D721Med (cell line): ENCODE measurements at regions not wholly inside any gene's neighbourhood (a gene's known extent, or its start where the extent isn't known, plus 50 kb on each side); places are given as distances from the start of the nearest gene placed in this dataset.
"Not testable (repeated sequence)": the region's sequence is repeated elsewhere in the genome, so short reads cannot be mapped to it uniquely, and the experiment has no call there.

Experiments
- DNase-seq: peaks from one replicate; pipeline ENCODE4 v3.0.0; 2011; ENCODE audit warnings: low spot score; ENCODE audit not compliant: insufficient read length
- FAIRE-seq: peaks from 2 replicates; lab custom pipeline; 2011; peaks lifted over from hg19 to GRCh38; lab: Jason Lieb, UNC
- CTCF ChIP-seq: IDR thresholded peaks from 2 replicates; pipeline ENCODE4 v1.5.1; 2012; ENCODE audit warnings: mild to moderate bottlenecking, control low read depth; ENCODE audit not compliant: insufficient read depth; ENCODE audit errors: missing control alignments

DNA sequence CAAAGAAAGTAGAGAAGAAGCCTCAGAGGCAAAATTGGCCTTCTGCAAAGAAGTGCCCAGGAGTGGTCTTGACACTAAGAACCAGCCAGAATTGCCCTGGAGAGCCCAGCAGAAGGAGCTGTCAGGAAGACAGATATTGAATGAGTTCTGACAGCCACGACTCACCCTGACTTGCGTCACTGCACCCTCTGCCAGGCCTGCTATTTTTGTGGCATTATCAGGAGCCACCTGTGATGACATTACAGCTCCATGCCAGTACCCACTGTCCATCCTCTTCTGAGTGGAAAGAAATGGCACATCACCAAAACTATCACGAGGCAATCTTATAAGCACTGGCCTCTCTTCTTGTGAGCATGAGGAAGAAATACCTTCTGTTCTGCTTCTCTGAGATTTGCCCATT lies 67.7 kb downstream of the SMIM20 start:
- FAIRE-seq (no peak), DNase-seq (no peak)
- TF ChIP-seq CTCF = no peak

GRCh38 chr4:25982962-25983361 lies 68.9 kb downstream of the SMIM20 start:
- FAIRE-seq (no peak), DNase-seq (no peak)
- no peak for TF ChIP-seq CTCF

GRCh38 chr4:25984266-25984665 lies 70.2 kb downstream of the SMIM20 start:
- FAIRE-seq = no peak
- DNase-seq = no peak
- no peak for TF ChIP-seq CTCF

- DNase-seq = no peak
- FAIRE-seq = no peak
- no peak for TF ChIP-seq CTCF
Measured at GRCh38 chr4:25984796-25985195, 70.8 kb downstream of the SMIM20 start.

GRCh38 chr4:25986807-25987206 lies 72.8 kb downstream of the SMIM20 start:
- no peak for FAIRE-seq

GRCh38 chr4:25991340-25991739 lies 77.3 kb downstream of the SMIM20 start:
- FAIRE-seq (no peak), DNase-seq (no peak)
- TF ChIP-seq CTCF = no peak

More at GRCh38 chr4:25986807-25987206, 72.8 kb downstream of the SMIM20 start:
- no peak for TF ChIP-seq CTCF
- DNase-seq = no peak

DNA sequence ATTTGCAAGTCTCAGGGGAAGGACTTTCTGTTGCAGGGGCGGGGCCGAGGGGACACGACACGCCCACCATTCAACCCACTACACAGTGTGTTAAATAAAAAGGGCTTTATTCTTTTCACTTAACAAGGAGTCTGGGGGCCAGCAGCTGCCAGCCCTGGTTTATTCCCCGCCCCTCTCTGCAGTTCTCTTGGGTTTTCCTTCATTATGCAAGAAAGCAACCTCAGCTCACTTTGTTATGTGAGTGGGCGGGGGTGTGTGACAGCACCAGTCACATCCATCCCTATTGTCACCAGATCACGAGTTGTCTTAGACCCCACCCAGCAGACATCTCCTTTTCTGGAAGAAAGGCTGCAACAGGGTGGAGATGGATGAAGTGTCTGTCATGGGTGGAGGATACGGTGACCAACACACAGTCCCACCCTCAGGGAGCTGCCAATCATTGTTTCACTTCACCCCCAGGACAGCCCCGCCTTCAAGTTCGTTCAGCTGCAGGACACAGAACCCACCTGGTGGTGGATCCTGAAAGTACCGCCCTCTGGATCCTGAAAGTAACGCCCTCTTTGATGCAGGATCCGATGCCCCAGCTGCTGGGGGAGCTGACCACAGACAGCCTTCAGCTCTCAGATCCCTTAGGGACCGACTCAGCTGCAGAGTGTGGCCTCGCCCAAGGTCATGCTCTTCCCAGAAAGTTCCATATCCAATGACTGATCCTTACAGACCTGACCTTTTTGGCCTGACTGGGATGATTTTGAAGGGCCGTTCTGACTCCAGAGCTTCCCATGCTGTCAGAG lies 79.6 kb downstream of the SMIM20 start:
- FAIRE-seq = no peak
- DNase-seq = no peak

GRCh38 chr4:25994577-25994976 lies 80.6 kb downstream of the SMIM20 start:
- not testable (repeated sequence) for FAIRE-seq, DNase-seq

More for the DNA sequence above, 79.6 kb downstream of the SMIM20 start:
- peak; percentile 14 for TF ChIP-seq CTCF
